WTC11 (cell line): ENCODE measurements at regions not wholly inside any gene's neighbourhood (a gene's known extent, or its start where the extent isn't known, plus 50 kb on each side); places are given as distances from the start of the nearest gene placed in this dataset.

ENCODE experiments used
- ATAC-seq: fragments of 200-7000 bp; cut with Tn5 transposase; 2 replicates; pipeline ENCODE4 v1.10.0; 2021; ENCODE audit warnings: mild to moderate bottlenecking, moderate library complexity
- CTCF ChIA-PET: fragments of 300-600 bp; sonication (Branson Sonifier 250); formaldehyde crosslinking; loops from one replicate; lab custom pipeline; 2021; ENCODE audit warnings: antibody characterized with exemption; lab: Charles Lee
- POLR2A ChIA-PET: fragments of 350-600 bp; sonication (Branson Sonifier 250); formaldehyde crosslinking; loops from one replicate; lab custom pipeline; 2021; ENCODE audit warnings: antibody characterized with exemption; lab: Charles Lee
- DNase-seq: peaks from one replicate; pipeline ENCODE4 v3.0.0; 2021; ENCODE audit warnings: low spot score
- H3K27ac Mint-ChIP-seq: 2 replicates; pipeline ENCODE4 v1.8.0; 2021; ENCODE audit warnings: mixed read lengths
- H3K27me3 Mint-ChIP-seq: 2 replicates; pipeline ENCODE4 v1.8.0; 2021; ENCODE audit warnings: low read depth, mild to moderate bottlenecking, moderate library complexity, mixed read lengths
- H3K36me3 Mint-ChIP-seq: 2 replicates; pipeline ENCODE4 v1.8.0; 2021; ENCODE audit warnings: mixed read lengths
- H3K4me1 Mint-ChIP-seq: 2 replicates; pipeline ENCODE4 v1.8.0; 2022; ENCODE audit warnings: mixed read lengths
- H3K4me3 Mint-ChIP-seq: 2 replicates; pipeline ENCODE4 v1.8.0; 2021; ENCODE audit warnings: mild to moderate bottlenecking, moderate library complexity, mixed read lengths
- H3K9me3 Mint-ChIP-seq: 2 replicates; pipeline ENCODE4 v1.8.0; 2021; ENCODE audit warnings: mixed read lengths
- ARID4B ChIP-seq: sonication (generic); formaldehyde crosslinking; IDR thresholded peaks from 2 replicates; pipeline ENCODE4 v1.8.0; 2023; ENCODE audit warnings: missing genetic modification reagents, mild to moderate bottlenecking, borderline replicate concordance
- ATF1 ChIP-seq: sonication (generic); formaldehyde crosslinking; IDR thresholded peaks from 2 replicates; pipeline ENCODE4 v1.8.1; 2023; ENCODE audit warnings: mild to moderate bottlenecking, moderate library complexity, missing genetic modification reagents
- ATF6 ChIP-seq: sonication (generic); formaldehyde crosslinking; IDR thresholded peaks from 2 replicates; pipeline ENCODE4 v1.8.1; 2023; ENCODE audit warnings: mild to moderate bottlenecking, missing genetic modification reagents
- CREB1 ChIP-seq: sonication (generic); formaldehyde crosslinking; IDR thresholded peaks from 2 replicates; pipeline ENCODE4 v1.8.0; 2023; ENCODE audit warnings: mild to moderate bottlenecking, missing genetic modification reagents
- ERG ChIP-seq: fragments of 250-450 bp; sonication (Bioruptor Pico); IDR thresholded peaks from 2 replicates; pipeline ENCODE4 v1.8.0; 2021; ENCODE audit warnings: mild to moderate bottlenecking
- JAZF1 ChIP-seq: fragments of 250-450 bp; sonication (Bioruptor Pico); IDR thresholded peaks from 2 replicates; pipeline ENCODE4 v1.9.0; 2021; ENCODE audit warnings: moderate library complexity, mild to moderate bottlenecking, inconsistent platforms
- JUN ChIP-seq: sonication (generic); formaldehyde crosslinking; IDR thresholded peaks from 2 replicates; pipeline ENCODE4 v1.8.0; 2023; ENCODE audit warnings: mild to moderate bottlenecking, missing genetic modification reagents
- NFATC4 ChIP-seq: fragments of 250-450 bp; sonication (Bioruptor Pico); IDR thresholded peaks from 2 replicates; pipeline ENCODE4 v1.9.0; 2021; ENCODE audit warnings: mild to moderate bottlenecking
- PRDM15 ChIP-seq: sonication (generic); formaldehyde crosslinking; IDR thresholded peaks from 2 replicates; pipeline ENCODE4 v1.8.0; 2022; ENCODE audit warnings: missing genetic modification reagents
- PRRX2 ChIP-seq: fragments of 250-450 bp; sonication (Bioruptor Pico); IDR thresholded peaks from 2 replicates; pipeline ENCODE4 v1.8.0; 2021; ENCODE audit warnings: mild to moderate bottlenecking
- RELA ChIP-seq: sonication (generic); formaldehyde crosslinking; IDR thresholded peaks from 2 replicates; pipeline ENCODE4 v1.8.1; 2022; ENCODE audit warnings: missing genetic modification reagents, mild to moderate bottlenecking, borderline replicate concordance
- SOX15 ChIP-seq: fragments of 250-450 bp; sonication (Bioruptor Pico); IDR thresholded peaks from 2 replicates; pipeline ENCODE4 v1.9.0; 2021; ENCODE audit warnings: mild to moderate bottlenecking
- TP53 ChIP-seq: sonication (generic); formaldehyde crosslinking; IDR thresholded peaks from 2 replicates; pipeline ENCODE4 v1.8.1; 2023; ENCODE audit warnings: mild to moderate bottlenecking, missing genetic modification reagents
- ZNF121 ChIP-seq: sonication (generic); formaldehyde crosslinking; IDR thresholded peaks from 2 replicates; pipeline ENCODE4 v1.8.0; 2023; ENCODE audit warnings: missing genetic modification reagents
- ZNF219 ChIP-seq: sonication (generic); formaldehyde crosslinking; IDR thresholded peaks from 2 replicates; pipeline ENCODE4 v1.8.0; 2023; ENCODE audit warnings: missing genetic modification reagents, mild to moderate bottlenecking, borderline replicate concordance
- ZNF416 ChIP-seq: fragments of 250-450 bp; sonication (Bioruptor Pico); IDR thresholded peaks from 2 replicates; pipeline ENCODE4 v1.9.0; 2021; ENCODE audit warnings: mild to moderate bottlenecking, inconsistent platforms
- TF ChIP-seq, protein P1 (sequence below): sonication (generic); formaldehyde crosslinking; IDR thresholded peaks from 2 replicates; pipeline ENCODE4 v1.8.0; 2022; ENCODE audit warnings: mild to moderate bottlenecking, missing genetic modification reagents
- TF ChIP-seq, protein P2 (sequence below): sonication (generic); formaldehyde crosslinking; IDR thresholded peaks from 2 replicates; pipeline ENCODE4 v1.8.1; 2023; ENCODE audit warnings: mild to moderate bottlenecking, moderate library complexity, missing genetic modification reagents

- ATAC-seq: no peak
- ChIA-PET POLR2A (no interaction called here), CTCF (interaction anchor here (1.5 to 1.6 kb wide), 3 partner anchors 21 to 338 kb away, joined by 3 to 10 read pairs (median 5); no protein-coding TSS in a partner anchor)
- Mint-ChIP-seq H3K27me3 (no peaks in the 10 kb centered on the region), H3K9me3 (no peaks in the 10 kb centered on the region), H3K4me3 (no peak overlapping the region), H3K36me3 (no peaks in the 10 kb centered on the region), H3K4me1 (peaks cover 8% of the 10 kb centered on the region), H3K27ac (no peak overlapping the region)
- TF ChIP-seq SOX15 (CRISPR knock-in tag) (no peak), NFATC4 (no peak), TP53 (CRISPR knock-in tag) (no peak), CREB1 (no peak), RELA (CRISPR knock-in tag) (no peak), ZNF416 (no peak), ATF1 (CRISPR knock-in tag) (no peak)
- TF ChIP-seq, protein P1, sequence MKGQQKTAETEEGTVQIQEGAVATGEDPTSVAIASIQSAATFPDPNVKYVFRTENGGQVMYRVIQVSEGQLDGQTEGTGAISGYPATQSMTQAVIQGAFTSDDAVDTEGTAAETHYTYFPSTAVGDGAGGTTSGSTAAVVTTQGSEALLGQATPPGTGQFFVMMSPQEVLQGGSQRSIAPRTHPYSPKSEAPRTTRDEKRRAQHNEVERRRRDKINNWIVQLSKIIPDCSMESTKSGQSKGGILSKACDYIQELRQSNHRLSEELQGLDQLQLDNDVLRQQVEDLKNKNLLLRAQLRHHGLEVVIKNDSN (CRISPR knock-in tag): no peak
- no peak for DNase-seq
Observed at GRCh38 chr13:31930490-31930889, 101.1 kb upstream of the FRY start.

GRCh38 chr13:31930901-31931522 is 100.6 kb upstream of the FRY start:
- TF ChIP-seq ARID4B (CRISPR knock-in tag): no peak
- no peak for TF ChIP-seq ERG (CRISPR knock-in tag)
- no peak for TF ChIP-seq JAZF1 (CRISPR knock-in tag)
- TF ChIP-seq ZNF219: no peak
- no peak for TF ChIP-seq ATF6
- TF ChIP-seq PRRX2 (CRISPR knock-in tag): no peak
- TF ChIP-seq, protein P2, sequence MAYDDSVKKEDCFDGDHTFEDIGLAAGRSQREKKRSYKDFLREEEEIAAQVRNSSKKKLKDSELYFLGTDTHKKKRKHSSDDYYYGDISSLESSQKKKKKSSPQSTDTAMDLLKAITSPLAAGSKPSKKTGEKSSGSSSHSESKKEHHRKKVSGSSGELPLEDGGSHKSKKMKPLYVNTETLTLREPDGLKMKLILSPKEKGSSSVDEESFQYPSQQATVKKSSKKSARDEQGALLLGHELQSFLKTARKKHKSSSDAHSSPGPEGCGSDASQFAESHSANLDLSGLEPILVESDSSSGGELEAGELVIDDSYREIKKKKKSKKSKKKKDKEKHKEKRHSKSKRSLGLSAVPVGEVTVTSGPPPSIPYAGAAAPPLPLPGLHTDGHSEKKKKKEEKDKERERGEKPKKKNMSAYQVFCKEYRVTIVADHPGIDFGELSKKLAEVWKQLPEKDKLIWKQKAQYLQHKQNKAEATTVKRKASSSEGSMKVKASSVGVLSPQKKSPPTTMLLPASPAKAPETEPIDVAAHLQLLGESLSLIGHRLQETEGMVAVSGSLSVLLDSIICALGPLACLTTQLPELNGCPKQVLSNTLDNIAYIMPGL (CRISPR knock-in tag): no peak
- TF ChIP-seq ZNF121: no peak
- TF ChIP-seq JUN (CRISPR knock-in tag): no peak
- TF ChIP-seq ATF1 (CRISPR knock-in tag): no peak
- TF ChIP-seq PRDM15 (CRISPR knock-in tag): no peak
- Mint-ChIP-seq H3K27me3 (no peaks in the 10 kb centered on the region), H3K36me3 (no peaks in the 10 kb centered on the region), H3K9me3 (no peaks in the 10 kb centered on the region), H3K4me3 (no peak overlapping the region), H3K4me1 (peaks cover 8% of the 10 kb centered on the region), H3K27ac (no peak overlapping the region)
- ATAC-seq (no peak; the same call in 1 of the 2 replicates), DNase-seq (no peak)
- ChIA-PET POLR2A (no interaction called here), CTCF (interaction anchor here (1.6 kb wide), 2 partner anchors 21 to 234 kb away, joined by 5 to 10 read pairs; no protein-coding TSS in a partner anchor)
